Left colon (tissue), 2 donors: ENCODE measurements at regions not wholly inside any gene's neighbourhood (a gene's known extent, or its start where the extent isn't known, plus 50 kb on each side); places are given as distances from the start of the nearest gene placed in this dataset.

Experiments used
- ATAC-seq: fragments of 200-7000 bp; cut with Tn5 transposase; one replicate; pipeline ENCODE4 v1.9.1; 2020; ENCODE audit warnings: mild to moderate bottlenecking, moderate library complexity
- DNase-seq, 2 donors: peaks; one replicate each; pipeline ENCODE4 v3.0.0-alpha.2; 2020
- intact Hi-C, 2 donors: fragments of 100-400 bp; cut with DNase I in 1 of 2; cut with micrococcal nuclease in 1 of 2; formaldehyde crosslinking; loops; one replicate each; pipeline versions ENCODE4 v1.11.2 to v1.14.0; 2022; cut with DNase I, micrococcal nuclease
- donor health status: DM: no; HTN: no; CAD: no.
- donor health status: DM: yes; HTN: yes; CAD: no.

GRCh38 chr6:105515054-105515453, 112.2 kb upstream of the PREP start:
- DNase-seq (no peak), ATAC-seq (no peak)
- intact Hi-C loops, result no loop called here

GRCh38 chr6:105514306-105514705, 111.4 kb upstream of the PREP start:
- intact Hi-C loops, result no loop called here
- ATAC-seq (no peak), DNase-seq (no peak)

DNA sequence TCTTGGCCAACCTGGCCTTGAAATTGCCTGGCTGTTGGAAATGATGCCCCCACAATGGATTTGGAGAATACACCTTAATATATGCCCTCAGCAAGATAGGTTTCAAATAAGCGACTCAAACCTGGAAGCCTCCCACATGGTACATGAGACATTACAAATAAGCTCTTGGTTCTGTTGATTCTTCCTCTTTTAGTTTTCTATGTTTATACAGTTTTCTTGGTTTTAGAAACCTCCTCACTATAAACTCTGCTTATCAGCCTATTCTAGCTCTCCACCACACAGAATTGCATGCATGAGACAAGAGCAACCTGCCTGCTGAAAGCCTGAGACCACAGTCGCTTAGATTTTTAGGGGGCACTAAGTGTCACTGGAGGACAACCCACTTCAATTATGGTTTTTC, 108.8 kb upstream of the PREP start:
- ATAC-seq (no peak), DNase-seq (no peak)
- intact Hi-C loops, result no loop called here

DNA sequence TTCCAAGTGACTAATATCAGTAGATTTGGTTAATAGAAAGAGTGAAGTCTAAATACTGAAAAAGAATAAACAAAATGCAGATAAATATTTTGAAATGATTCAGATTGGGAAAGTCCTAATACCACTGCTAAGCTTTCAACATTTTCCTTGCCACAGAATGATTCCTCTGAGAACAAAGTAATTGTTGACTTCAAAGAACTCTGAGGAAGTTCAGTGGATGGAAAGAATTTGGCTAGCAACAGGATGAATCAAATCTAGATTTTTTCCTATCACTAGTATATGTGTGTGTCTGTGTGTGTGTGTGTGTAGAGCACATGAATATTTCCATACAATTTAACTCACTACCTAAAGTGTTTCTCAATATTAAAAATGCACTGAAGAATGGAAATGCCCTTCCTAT, 107.9 kb upstream of the PREP start:
- intact Hi-C loops, result no loop called here
- ATAC-seq (no peak), DNase-seq (no peak)

DNA sequence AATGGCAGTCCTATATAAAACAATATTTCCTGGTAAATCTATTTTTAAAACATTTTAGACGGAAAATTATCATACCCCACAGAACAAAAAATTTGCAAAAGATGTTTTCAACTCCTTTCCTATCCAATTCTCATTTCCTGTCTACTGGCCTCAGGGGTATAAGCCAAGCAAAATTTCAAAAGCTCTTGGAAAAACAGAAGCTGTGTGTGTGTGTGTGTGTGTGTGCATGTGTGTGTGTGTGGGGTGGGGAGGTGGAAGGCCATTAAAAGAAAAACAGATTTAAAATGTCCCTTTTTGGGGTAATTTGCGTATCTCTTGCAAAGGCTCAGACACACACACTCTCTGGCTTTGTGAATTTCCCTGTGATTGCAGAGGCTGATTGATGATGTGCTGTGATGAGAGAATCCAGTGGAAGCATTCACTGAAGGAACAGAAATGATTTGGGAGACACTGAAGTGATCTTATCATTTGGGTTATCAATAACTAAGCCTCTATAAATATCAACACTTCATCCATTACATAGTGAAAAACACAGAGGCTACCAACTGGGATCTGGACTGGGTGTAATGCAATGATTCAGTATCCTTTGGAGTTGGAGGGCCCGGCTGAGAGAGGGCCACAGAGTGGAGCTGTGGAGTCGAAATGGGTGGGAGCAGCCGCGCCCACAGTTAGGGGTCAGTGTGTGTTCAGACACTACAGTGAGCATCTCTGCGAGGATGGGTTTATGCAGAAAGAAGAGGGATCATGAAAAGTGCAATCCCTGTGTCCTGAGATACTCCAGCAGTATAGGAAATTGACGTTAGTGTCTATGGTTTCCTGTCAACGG, 106.8 kb upstream of the PREP start:
- DNase-seq, result no peak
- intact Hi-C loops, result no loop called here
- no peak for ATAC-seq

DNA sequence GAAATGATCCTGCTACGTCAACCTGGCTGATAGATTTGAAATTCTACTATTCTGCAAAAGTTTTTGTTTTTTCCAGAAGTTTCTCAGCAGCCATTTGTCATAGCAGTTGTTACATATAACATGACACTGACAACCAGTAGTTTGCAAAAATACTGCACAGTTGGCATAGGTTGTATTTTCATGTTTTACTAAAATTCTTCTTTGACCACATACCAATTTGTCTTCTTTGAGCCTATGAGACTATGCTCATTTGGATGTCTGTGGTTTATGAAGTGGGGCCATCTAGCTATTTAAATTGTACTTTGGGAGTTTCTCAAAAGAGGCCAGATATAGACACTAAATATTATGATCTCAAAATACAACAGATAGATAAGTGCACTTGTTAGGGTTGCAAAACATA, 104.9 kb upstream of the PREP start:
- ATAC-seq (no peak), DNase-seq (no peak)
- intact Hi-C loops, result no loop called here

- DNase-seq (no peak), ATAC-seq (no peak)
- intact Hi-C loops, result no loop called here
These were observed 101.8 kb upstream of the PREP start for GRCh38 chr6:105504706-105505105.

DNA sequence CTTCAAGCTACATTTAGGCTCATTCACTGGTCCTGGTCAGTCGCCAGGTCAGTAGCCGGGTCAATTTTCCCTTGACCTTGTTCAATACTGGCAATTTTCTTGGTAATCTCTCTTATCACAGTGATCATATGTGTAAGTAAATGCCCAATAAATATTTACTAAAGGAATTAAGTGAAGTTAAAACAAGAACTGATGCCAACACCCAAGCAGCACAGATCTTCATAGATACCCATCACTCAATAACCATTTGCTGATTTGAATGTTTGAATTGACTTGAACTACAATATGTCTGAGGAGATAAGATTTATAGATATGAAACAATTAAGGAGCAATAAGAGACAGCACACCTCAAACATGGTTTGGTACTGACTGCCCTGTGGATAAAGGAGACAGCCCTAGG, 100.8 kb upstream of the PREP start:
- intact Hi-C loops, result no loop called here
- DNase-seq (no peak), ATAC-seq (no peak)

GRCh38 chr6:105501826-105502344, 99.0 kb upstream of the PREP start:
- DNase-seq (no peak), ATAC-seq (no peak)
- intact Hi-C loops, result no loop called here

DNA sequence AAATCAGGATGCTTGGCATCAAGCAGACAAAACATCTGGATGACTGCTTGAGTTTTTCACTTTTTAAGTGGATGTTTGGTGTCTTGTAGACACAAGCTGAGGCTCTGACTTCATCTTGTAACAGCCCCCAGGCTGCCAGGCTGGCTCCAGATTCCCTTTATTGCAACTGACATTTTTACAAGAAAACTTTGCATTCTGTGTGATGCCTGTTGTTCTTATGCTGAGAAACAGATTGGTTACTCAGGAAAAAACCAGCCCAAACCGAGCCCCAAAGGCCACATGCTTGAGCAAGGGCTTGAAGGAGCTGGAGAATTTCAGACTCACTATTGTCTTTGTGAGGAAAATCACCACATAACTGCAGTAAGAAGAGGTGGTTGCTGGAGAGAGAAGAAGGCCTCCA, 98.4 kb upstream of the PREP start:
- DNase-seq (no peak), ATAC-seq (no peak)
- intact Hi-C loops, result no loop called here

- ATAC-seq (no peak), DNase-seq (no peak)
- intact Hi-C loops, result no loop called here
These were observed 97.8 kb upstream of the PREP start for GRCh38 chr6:105500693-105501092.

GRCh38 chr6:105499931-105500330, 97.0 kb upstream of the PREP start:
- ATAC-seq (no peak), DNase-seq (no peak)
- intact Hi-C loops, result no loop called here

GRCh38 chr6:105499136-105499870, 96.4 kb upstream of the PREP start:
- no peak for DNase-seq
- intact Hi-C loops, result no loop called here
- ATAC-seq, result no peak

DNA sequence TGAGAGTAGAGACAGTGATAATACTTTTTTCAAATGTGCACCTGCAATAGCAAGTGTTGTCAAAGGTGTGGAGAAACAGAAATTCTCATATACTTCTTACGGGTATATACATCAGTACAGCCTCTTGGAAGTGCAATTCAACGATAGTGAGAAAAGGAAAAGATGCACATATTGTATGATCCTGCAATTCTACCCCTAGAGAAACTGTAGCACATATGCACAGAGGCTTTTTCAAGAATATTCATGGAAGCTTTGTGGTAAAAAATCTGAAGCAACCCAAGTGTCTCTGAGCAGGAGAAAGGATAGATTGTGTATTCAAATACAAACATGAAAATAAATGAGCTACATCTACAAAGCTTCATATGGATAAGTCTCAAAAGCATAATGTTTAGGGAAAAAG, 94.7 kb upstream of the PREP start:
- no peak for ATAC-seq
- no peak for DNase-seq
- intact Hi-C loops, result no loop called here

GRCh38 chr6:105495515-105495914, 92.6 kb upstream of the PREP start:
- DNase-seq (no peak), ATAC-seq (no peak)
- intact Hi-C loops, result no loop called here

GRCh38 chr6:105494688-105495087, 91.8 kb upstream of the PREP start:
- ATAC-seq, result no peak

DNA sequence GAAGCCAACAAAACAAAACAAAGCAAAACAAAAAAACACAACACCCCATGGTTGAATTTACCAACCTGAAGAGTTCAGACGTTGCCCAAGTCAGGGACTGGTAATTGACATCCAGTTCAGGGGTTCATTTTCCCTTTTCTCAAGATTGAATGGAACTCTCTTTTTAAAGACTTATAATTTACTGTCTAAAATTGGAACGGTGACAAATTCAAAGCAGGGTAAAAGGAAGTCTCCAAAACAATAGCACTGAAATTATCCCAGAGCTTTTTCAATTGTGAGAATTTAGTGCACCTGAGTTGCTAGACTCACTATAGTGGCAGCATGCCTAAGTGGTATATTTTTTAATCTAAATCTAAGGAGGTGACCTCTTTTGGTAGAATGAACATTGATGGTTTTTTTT, 90.9 kb upstream of the PREP start:
- intact Hi-C loops, result no loop called here
- no peak for DNase-seq
- ATAC-seq, result no peak

More at GRCh38 chr6:105494688-105495087, 91.8 kb upstream of the PREP start:
- intact Hi-C loops, result no loop called here
- DNase-seq, result no peak

- intact Hi-C loops, result no loop called here
- ATAC-seq (peak; percentile 40), DNase-seq (no peak)
These were observed 90.1 kb upstream of the PREP start for GRCh38 chr6:105492706-105493673.

- DNase-seq, result no peak
- intact Hi-C loops, result loop anchor here in 1 of 2 donors (10.0 kb wide), 1 partner anchor 816 kb away; no protein-coding TSS in a partner anchor
- ATAC-seq, result no peak
These were observed 86.3 kb upstream of the PREP start for GRCh38 chr6:105489216-105489530.
